ENCODE measurements at regions not wholly inside any gene's neighbourhood (a gene's known extent, or its start where the extent isn't known, plus 50 kb on each side); places are given as distances from the start of the nearest gene placed in this dataset.

DNA sequence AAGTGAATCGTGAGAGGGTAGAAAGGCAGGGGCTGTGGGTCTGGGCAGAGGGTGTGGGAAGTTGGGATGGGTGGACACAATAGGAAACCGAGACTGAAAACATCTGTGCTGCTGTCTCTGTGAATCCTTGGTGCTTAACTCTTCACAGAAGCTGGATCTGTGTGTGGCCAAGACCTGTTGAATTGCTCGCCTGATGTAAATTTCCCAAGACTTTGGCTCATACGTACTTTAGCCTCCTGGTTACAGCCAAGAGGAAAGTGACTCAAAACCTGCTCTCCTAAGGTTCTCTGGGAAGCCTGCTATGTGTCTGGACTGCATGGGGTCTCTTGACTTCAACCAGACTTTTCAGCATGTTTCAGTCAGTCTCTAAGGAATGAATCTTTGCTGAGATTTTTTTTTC is 270.3 kb downstream of the RWDD3 start:
- TF ChIP-seq EZH2 (IDR thresholded peaks at IDR 0.05; ENCODE audit: low read length): no peak
- no peak for TF ChIP-seq CTCF (optimal IDR thresholded peaks at IDR 0.05 in 1 of 3, IDR thresholded peaks at IDR 0.05 in 1 of 3, conservative IDR thresholded peaks at IDR 0.05 in 1 of 3; ENCODE audit: extremely low read depth in 1 of 3, insufficient read depth in 2 of 3, low read length in 3 of 3)

Data from keratinocyte (primary cell).